NCI-H1092 (cell line): ENCODE measurements at regions not wholly inside any gene's neighbourhood (a gene's known extent, or its start where the extent isn't known, plus 50 kb on each side); places are given as distances from the start of the nearest gene placed in this dataset.

Experiments
- DNase-seq: peaks from one replicate; lab custom pipeline; 2025; lab: John Stamatoyannopoulos, UW

DNA sequence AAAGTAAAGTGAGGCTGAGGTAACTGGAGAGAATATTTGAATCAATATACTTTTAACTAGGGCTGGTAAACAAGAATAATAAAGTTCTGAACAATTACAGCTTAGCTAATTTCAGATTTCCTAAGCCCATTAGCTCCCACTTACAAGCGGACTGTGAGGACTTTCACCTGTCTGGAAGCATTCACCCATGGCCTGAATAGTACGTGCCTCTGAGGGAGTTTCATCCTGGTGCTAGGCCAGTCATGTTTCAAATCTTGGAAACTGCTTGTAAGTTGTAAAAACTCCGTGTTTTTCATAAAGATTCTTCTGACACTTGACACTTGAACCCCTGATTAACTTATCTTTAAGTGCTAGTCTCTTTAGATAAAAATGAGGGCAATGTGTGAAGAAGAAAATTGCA is 975.2 kb upstream of the GHITM start:
- DNase-seq: no peak

- DNase-seq: no peak
Observed at GRCh38 chr10:83165265-83165664, 974.0 kb upstream of the GHITM start.

DNA sequence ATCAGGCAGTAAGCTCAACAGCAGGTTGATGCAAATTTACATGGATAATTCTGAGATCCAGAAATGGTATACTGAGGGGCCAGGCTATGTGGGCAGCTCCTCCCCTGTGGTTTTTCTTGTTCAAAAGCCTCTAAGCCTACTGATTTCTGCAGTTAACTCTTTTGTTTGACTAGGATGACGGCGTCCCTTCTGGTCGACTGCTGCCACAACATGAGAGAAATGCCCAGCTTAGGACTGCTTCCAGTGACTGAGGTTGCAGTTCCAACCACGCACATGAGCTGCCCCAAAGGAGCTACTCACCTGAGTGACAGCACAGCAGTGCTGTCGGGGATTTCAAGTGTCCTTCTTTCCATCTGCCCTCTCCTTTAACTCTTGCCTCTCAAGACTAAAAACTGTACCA is 973.0 kb upstream of the GHITM start:
- no peak for DNase-seq

DNA sequence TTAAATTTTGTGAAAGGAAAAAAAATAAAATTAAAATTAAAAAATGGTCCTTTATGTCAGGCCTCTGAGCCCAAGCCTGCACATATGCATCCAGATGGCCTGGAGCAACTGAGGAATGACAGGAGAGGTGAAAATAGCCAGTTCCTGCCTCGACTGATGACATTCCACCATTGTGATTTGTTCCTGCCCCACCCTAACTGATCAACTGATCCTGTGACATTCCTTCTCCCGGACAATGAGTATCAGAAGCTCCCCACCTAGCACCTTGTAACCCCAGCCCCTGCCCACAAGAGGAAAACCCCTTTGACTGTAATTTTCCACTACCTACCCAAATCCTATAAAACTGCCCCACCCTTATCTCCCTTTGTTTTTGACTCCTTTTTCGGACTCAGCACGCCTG is 972.2 kb upstream of the GHITM start:
- no peak for DNase-seq

DNA sequence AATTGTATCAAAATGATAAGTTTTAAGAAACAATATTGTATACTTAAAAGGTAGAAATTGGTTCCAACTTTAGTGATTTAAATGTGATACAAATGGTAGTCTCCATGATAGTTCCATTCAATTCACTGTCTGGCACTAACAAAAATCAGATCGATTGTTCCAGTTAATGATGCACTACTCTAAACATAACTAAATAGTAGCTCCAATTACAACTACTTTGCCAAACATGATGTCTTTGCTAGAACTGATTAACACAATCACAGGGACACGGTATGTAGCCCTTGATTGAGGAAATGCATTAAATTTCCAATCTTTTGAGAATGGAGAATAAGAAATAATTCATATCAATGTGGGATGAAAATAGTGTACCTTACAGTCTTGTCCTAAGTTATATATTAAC is 962.4 kb upstream of the GHITM start:
- DNase-seq: no peak

- no peak for DNase-seq
Observed at GRCh38 chr10:83178526-83178925, 960.8 kb upstream of the GHITM start.

DNA sequence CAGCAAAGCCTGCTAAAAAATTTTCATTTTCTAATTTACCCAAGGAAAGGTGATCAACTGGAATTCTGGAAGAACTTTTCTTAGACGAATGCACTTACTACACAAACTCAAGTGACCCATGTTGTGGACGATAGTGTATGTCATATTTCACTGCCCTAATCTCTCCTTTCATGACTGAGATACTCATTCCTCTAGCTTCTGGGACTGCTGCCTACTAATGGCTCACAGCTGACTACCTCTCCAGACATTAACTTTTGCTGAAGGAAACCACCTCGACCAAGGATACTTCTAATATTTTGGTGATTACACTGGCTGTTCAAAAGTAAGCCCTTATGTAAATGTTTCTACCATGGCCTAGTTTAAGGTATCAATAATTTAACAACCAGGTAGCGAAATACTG is 959.9 kb upstream of the GHITM start:
- no peak for DNase-seq

GRCh38 chr10:83182076-83182475 is 957.2 kb upstream of the GHITM start:
- no peak for DNase-seq

GRCh38 chr10:83184641-83185040 is 954.7 kb upstream of the GHITM start:
- no peak for DNase-seq

DNA sequence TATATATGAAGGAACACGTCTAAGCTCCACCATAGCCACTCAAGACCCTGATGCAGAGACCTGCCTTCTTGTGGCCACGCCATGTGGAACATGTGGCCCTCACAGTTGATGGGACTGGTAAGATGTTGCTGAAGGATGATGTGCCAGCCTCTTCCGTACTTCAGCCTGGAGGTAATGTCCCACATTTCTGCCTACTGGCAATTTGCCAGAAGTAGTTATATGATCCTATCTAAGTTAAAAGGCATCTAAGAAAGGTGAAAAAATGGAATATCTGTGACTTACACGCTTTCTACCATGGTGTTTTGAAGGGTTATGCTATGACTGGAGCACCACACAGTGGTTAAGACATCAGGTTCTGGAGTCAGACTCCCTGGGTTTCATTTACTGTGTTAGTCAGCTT is 948.7 kb upstream of the GHITM start:
- DNase-seq: no peak

DNA sequence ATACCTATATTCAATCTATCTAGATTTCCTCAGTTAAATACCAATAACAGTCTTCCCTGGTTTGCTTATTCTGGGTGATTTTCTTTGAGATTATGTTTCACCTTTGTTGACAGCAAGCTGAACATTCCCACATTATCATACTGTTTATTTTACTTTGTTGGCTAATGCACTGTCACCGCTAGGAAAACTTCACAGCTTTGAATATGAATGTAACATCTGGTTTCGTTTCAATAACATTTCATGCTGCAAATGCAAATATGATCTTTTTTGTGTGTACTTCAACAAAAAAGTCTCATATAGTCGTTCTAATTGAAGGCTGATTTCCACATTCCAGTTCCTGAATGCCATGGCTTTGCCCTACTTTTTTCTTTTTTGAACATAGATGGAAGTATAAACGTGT is 946.3 kb upstream of the GHITM start:
- DNase-seq: no peak

DNA sequence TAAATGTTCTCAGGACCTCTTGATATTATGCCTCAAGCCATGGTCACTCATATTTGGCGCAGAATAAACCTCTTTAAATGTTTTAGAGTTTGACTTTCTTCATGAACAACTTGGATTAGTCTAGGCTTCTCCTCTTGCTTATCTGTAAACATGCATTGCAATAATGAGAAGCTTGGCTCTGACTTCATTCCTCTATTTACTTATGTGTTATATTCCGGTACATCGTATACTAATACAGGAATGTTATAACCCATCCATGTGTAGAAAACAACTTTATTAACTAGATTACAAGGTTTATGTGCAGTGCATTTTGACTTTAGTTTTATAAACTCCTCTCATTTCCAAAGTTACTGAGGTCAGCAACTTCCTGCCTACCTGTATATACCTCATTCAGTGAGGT is 944.3 kb upstream of the GHITM start:
- no peak for DNase-seq

GRCh38 chr10:83199374-83199773 is 939.9 kb upstream of the GHITM start:
- no peak for DNase-seq

- no peak for DNase-seq
Observed at GRCh38 chr10:83205861-83206260, 933.4 kb upstream of the GHITM start.

- no peak for DNase-seq
Observed at GRCh38 chr10:83212632-83213334, 926.5 kb upstream of the GHITM start.

- no peak for DNase-seq
Observed at GRCh38 chr10:83214136-83214535, 925.2 kb upstream of the GHITM start.

DNA sequence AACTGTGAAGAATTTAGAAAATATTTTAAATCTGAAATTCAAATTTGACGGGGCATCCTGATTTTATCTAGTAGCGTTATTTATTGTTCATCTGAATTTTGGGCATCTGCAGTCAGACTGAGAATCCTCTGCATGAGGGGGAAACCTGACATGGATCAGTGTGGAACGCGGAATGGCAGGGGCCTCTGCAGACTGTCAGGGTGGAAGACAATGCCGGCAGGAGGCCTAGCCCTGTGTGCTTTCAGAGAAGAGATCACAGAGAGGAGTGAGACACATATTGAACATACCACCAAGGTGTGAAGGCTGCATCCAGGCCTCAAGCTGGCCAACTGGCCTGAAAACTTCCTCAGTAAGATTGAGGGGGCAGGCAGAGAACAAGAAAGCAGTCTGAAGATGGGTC is 921.1 kb upstream of the GHITM start:
- no peak for DNase-seq

DNA sequence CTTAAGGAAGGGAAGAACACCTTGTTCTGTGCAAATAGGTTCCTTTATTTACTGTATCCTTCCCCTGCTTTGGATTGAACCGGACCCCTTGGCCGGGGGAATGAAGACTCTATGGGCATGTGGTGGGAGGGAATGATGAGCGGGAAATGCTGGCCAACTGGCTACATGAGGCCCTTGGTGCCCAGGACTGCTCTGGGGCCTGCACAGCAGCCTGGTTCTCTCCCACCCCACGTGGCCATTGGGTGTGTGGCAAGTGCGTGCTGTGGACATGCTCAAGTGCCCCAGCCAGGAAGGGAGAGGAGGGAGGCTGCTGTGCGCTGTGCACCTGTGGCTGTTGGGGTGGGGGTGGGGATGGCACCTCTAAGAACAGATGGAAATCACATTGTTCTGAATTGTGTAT is 917.0 kb upstream of the GHITM start:
- no peak for DNase-seq

GRCh38 chr10:83222832-83223742 is 916.2 kb upstream of the GHITM start:
- DNase-seq: no peak

DNA sequence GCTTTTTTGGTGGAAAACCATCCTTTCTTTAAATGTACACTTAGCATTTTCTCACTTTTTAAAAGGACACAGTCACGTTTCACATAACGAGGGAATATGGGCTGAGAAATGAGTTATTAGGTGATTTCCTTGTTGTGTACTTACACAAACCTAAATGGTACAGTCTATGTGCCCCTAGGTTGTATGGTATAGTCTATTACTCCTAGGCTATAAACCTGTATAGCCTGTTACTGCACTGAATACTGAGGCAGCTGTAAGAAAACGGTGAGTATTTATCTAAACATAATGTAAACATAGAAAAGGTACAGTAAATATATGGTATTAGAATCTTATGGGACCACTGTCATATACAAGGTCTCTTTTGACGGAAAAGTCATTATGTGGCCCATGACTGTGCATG is 913.5 kb upstream of the GHITM start:
- DNase-seq: no peak

DNA sequence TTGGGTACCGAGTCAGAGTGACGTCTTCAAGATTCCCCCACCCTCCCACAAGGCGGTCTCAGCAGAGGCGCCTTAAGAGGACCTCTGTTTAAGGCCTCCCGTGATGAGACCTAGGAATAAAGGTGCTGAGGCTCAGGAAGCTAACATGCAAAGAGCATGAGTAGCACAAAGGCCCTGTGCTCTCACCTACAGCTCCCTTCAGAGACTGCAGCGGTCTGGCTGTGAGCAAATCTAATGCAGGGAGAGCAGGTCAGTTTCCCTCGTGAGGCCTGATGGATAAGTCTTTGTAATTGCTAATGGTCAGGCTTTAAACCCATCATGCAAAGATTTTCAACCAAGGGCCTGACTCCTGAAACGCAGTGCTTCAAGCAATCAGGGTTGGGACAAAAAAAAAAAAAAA is 909.3 kb upstream of the GHITM start:
- no peak for DNase-seq

DNA sequence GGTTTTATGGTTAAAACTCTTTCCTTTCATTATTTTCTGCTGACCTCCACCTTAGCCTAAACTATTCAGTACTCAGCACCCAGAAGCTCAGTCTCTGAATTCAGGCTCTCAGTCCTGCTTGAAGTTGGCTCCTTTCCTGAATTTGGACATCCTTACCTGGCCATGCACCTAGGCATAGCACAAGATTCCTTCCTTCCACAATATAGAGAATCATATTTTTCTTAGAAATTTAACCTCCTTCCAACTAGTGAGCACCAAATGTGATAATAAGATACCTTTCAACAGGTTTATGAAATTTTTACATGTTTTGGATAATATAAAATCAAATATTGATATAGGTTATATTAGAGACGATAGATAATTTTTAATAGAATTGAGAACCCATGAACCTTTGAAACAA is 905.6 kb upstream of the GHITM start:
- no peak for DNase-seq

GRCh38 chr10:83248106-83248631 is 891.1 kb upstream of the GHITM start:
- no peak for DNase-seq
